ENCODE measurements at regions not wholly inside any gene's neighbourhood (a gene's known extent, or its start where the extent isn't known, plus 50 kb on each side); places are given as distances from the start of the nearest gene placed in this dataset.

DNA sequence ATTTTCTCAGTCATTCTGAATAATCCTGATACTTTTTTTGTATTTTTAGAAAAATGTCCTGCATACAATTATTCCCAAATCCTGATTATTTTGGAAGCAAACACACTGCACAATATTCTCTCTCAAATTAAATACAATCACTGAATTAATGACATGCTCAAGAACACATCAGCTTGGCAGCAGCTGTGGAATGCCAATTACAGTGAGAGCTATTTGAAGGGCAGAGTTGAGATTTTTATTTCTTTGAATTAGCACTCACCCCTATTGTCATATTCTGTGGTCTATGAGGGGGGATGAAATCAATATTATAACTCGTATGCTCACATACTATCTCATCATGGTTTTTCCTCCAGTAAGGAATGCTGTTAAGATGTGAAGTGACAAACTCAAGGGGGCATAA, 312.2 kb downstream of the CNTN3 start:
- Histone ChIP-seq H3K27ac (ENCODE audit: low read depth in 2 of 2, low read length in 1 of 2) (no peak overlapping the region), H3K9ac (no peak overlapping the region), H3K4me2 (no peak overlapping the region), H3K4me1 (ENCODE audit: control insufficient read depth in 1 of 2, insufficient read depth in 2 of 2, low read depth in 1 of 2, low read length in 1 of 2) (peaks cover 0 to 12% of the 10 kb centered on the region in 2 experiments; a peak in 2 of 4 replicates), H3K4me3 (ENCODE audit: low read depth in 2 of 2, low read length in 1 of 2) (no peak overlapping the region), H3K9me3 (no peaks in the 10 kb centered on the region), H2AFZ (ENCODE audit: low read depth) (no peak overlapping the region), H3K9me2 (no peaks in the 10 kb centered on the region), H3K79me2 (ENCODE audit: insufficient read depth) (no peaks in the 10 kb centered on the region), H3K36me3 (replicated peaks in 1 of 2; ENCODE audit: control insufficient read depth in 1 of 2, insufficient read depth in 2 of 2, low read length in 1 of 2) (no peaks in the 10 kb centered on the region), H3K27me3 (ENCODE audit: insufficient read depth) (no peaks in the 10 kb centered on the region), H4K20me1 (ENCODE audit: insufficient read depth) (no peaks in the 10 kb centered on the region), H3F3A (replicated peaks; ENCODE audit: insufficient read depth) (no peaks in the 10 kb centered on the region)
- DNase-seq = no peak
- 26% methylated on average over 1 of the region's 1 CpG for WGBS (ENCODE audit: low lambda C conversion rate)
- POLR2A ChIA-PET = no interaction called here
- CTCF ChIA-PET = no interaction called here
- TF ChIP-seq, protein P1, sequence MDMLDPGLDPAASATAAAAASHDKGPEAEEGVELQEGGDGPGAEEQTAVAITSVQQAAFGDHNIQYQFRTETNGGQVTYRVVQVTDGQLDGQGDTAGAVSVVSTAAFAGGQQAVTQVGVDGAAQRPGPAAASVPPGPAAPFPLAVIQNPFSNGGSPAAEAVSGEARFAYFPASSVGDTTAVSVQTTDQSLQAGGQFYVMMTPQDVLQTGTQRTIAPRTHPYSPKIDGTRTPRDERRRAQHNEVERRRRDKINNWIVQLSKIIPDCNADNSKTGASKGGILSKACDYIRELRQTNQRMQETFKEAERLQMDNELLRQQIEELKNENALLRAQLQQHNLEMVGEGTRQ (IDR thresholded peaks at IDR 0.05; ENCODE audit: borderline replicate concordance, low read depth, low read length) = no peak
- TF ChIP-seq GABPA (IDR thresholded peaks at IDR 0.05; ENCODE audit: low read depth) (no peak), JUND (IDR thresholded peaks at IDR 0.05) (no peak)
- TF ChIP-seq, protein P2, sequence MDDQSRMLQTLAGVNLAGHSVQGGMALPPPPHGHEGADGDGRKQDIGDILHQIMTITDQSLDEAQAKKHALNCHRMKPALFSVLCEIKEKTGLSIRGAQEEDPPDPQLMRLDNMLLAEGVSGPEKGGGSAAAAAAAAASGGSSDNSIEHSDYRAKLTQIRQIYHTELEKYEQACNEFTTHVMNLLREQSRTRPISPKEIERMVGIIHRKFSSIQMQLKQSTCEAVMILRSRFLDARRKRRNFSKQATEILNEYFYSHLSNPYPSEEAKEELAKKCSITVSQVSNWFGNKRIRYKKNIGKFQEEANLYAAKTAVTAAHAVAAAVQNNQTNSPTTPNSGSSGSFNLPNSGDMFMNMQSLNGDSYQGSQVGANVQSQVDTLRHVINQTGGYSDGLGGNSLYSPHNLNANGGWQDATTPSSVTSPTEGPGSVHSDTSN (IDR thresholded peaks at IDR 0.05) = no peak

DNA sequence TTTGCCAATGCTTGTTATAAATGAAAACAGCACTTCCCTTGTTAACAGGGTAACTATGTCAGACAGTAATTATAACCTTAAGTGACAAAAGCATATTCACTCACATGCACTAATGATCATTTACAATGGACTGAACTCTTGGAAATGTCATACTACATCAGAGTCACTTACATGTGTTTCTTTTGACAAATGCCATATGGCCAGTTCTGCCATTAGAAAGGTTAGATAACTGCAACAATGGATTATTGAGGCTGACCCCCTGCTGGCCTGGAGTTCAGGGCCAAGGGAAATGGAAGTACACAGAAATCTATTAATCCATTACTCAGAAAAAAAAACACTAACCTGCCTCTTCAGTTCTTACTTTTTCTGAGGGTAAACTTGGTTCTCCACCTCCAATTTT, 313.4 kb downstream of the CNTN3 start:
- Histone ChIP-seq H3K36me3 (replicated peaks in 1 of 2; ENCODE audit: control insufficient read depth in 1 of 2, insufficient read depth in 2 of 2, low read length in 1 of 2) (no peaks in the 10 kb centered on the region), H3K4me2 (no peak overlapping the region), H3F3A (replicated peaks; ENCODE audit: insufficient read depth) (no peaks in the 10 kb centered on the region), H3K9me3 (no peaks in the 10 kb centered on the region), H3K27me3 (ENCODE audit: insufficient read depth) (no peaks in the 10 kb centered on the region), H3K79me2 (ENCODE audit: insufficient read depth) (no peaks in the 10 kb centered on the region), H2AFZ (ENCODE audit: low read depth) (no peak overlapping the region), H3K4me1 (ENCODE audit: control insufficient read depth in 1 of 2, insufficient read depth in 2 of 2, low read depth in 1 of 2, low read length in 1 of 2) (peaks cover 0 to 12% of the 10 kb centered on the region in 2 experiments; a peak in 2 of 4 replicates), H4K20me1 (ENCODE audit: insufficient read depth) (no peaks in the 10 kb centered on the region), H3K27ac (ENCODE audit: low read depth in 2 of 2, low read length in 1 of 2) (peak overlapping the region in 1 of 2 experiments; percentile 47; a peak in 2 of 4 replicates), H3K4me3 (ENCODE audit: low read depth in 2 of 2, low read length in 1 of 2) (no peak overlapping the region), H3K9me2 (no peaks in the 10 kb centered on the region), H3K9ac (no peak overlapping the region)
- CTCF ChIA-PET = no interaction called here
- TF ChIP-seq GATA2 (CRISPR knock-in tag; IDR thresholded peaks at IDR 0.05) (peak; percentile 47; the same call in 1 of the 2 replicates), SMC3 (IDR thresholded peaks at IDR 0.05; ENCODE audit: low read depth, low read length) (no peak), ELF1 (IDR thresholded peaks at IDR 0.05) (no peak), NRF1 (IDR thresholded peaks at IDR 0.05; ENCODE audit: low read depth, low read length) (no peak), RAD21 (IDR thresholded peaks at IDR 0.05; ENCODE audit: low read length) (no peak), FOXJ3 (CRISPR knock-in tag; IDR thresholded peaks at IDR 0.05) (peak; percentile 74), SIN3A (IDR thresholded peaks at IDR 0.05; ENCODE audit: borderline replicate concordance, low read depth, low read length) (no peak), TCF12 (IDR thresholded peaks at IDR 0.05) (peak; percentile 25; the same call in 1 of the 2 replicates), EZH2phosphoT487 (IDR thresholded peaks at IDR 0.05; ENCODE audit: borderline replicate concordance, low read depth) (no peak), EP300 (IDR thresholded peaks at IDR 0.05; ENCODE audit: borderline replicate concordance in 1 of 2, low read depth in 1 of 2, low read length in 1 of 2) (peak in 1 of 2 experiments; percentile 75; a peak in 1 of 4 replicates), CHD2 (IDR thresholded peaks at IDR 0.05; ENCODE audit: low read length, partially characterized antibody) (no peak), MXI1 (IDR thresholded peaks at IDR 0.05; ENCODE audit: low read depth, low read length) (no peak)
- TF ChIP-seq, protein P3, sequence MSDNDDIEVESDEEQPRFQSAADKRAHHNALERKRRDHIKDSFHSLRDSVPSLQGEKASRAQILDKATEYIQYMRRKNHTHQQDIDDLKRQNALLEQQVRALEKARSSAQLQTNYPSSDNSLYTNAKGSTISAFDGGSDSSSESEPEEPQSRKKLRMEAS (IDR thresholded peaks at IDR 0.05; ENCODE audit: low read depth) = no peak
- TF ChIP-seq, protein P2 (IDR thresholded peaks at IDR 0.05) = no peak
- DNase-seq = peak; percentile 44
- POLR2A ChIA-PET = no interaction called here
